ENCODE measurements at regions not wholly inside any gene's neighbourhood (a gene's known extent, or its start where the extent isn't known, plus 50 kb on each side); places are given as distances from the start of the nearest gene placed in this dataset.

DNA sequence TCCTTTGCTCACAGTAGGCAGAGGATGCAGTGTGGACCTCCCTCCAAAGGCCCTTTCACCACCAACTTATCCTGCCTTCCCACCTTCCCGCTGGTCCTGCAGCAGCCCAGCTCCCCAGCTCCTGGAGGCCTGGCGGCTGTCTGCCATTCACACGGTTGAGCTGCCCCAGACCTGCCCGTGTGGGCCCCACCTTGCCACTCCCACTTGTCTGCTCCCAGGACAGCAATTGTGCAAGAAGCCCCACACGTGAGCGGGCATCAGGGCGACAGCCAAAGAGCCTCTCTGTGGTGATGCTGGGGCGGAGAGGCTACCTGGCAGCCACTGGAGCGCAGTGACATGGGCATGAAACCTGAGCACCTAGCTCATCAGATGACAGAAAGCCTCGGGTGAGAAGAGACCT lies 248.6 kb upstream of the MAF start:
- peaks cover 37% of the 10 kb centered on the region for H3K4me1 Mint-ChIP-seq (ENCODE audit: low read depth)
- no peak for DNase-seq (ENCODE audit: low spot score)
- H3K36me3 Mint-ChIP-seq (ENCODE audit: low read depth) = peaks cover 2% of the 10 kb centered on the region
- no peak overlapping the region for H3K4me3 Mint-ChIP-seq
- intact Hi-C loops (cut with micrococcal nuclease) = no loop called here
- peaks cover 2% of the 10 kb centered on the region for H3K27me3 Mint-ChIP-seq (ENCODE audit: insufficient read depth)
- peaks cover 19% of the 10 kb centered on the region for H3K9me3 Mint-ChIP-seq
- no peak overlapping the region for H3K27ac Mint-ChIP-seq

DNA sequence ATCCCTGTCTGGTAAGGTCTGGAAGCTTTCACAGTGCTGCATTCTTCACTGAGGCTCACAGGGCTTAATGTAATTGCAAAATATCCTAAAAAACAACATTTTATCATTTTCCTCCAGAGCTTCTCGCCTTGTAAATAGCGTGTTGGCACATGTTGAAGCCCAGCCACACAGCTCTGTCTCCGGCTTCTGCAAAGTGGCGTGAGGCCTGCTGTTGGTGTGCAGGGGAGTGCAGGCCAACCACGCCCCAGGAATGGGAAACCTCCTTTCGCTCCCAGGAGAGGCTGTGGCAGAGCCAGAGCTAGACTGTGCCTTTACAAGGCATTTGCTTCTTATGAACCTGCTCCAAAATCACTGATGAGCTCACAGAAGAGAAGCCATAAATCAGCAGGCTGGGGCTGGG lies 248.2 kb upstream of the MAF start:
- peaks cover 2% of the 10 kb centered on the region for H3K27me3 Mint-ChIP-seq (ENCODE audit: insufficient read depth)
- H3K27ac Mint-ChIP-seq = no peak overlapping the region
- no peaks in the 10 kb centered on the region for H3K36me3 Mint-ChIP-seq (ENCODE audit: low read depth)
- H3K9me3 Mint-ChIP-seq = peaks cover 15% of the 10 kb centered on the region
- DNase-seq (ENCODE audit: low spot score) = no peak
- intact Hi-C loops (cut with micrococcal nuclease) = no loop called here
- H3K4me1 Mint-ChIP-seq (ENCODE audit: low read depth) = peaks cover 41% of the 10 kb centered on the region
- no peak overlapping the region for H3K4me3 Mint-ChIP-seq

DNA sequence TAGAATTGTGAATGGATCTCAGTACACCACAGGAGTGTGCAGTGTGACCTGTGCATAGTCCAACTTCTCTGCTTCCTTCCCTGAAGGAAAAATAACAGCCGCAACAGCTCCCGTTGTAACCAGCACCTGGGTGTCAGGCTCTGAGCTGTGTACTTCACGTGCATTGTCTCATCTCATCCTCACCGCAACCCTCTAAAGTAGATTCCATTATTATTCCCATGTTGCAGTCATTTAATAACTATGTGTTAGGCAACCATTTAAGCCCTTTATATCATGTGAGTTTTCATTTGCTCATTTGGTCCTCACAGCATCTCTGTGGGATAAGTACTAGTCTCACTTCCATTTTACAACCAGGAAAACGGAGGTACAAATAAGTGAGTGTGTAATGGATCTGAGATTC lies 247.0 kb upstream of the MAF start:
- Mint-ChIP-seq H3K4me3 (no peak overlapping the region), H3K4me1 (ENCODE audit: low read depth) (peaks cover 53% of the 10 kb centered on the region), H3K27ac (no peak overlapping the region), H3K36me3 (ENCODE audit: low read depth) (no peaks in the 10 kb centered on the region), H3K9me3 (peaks cover 6% of the 10 kb centered on the region), H3K27me3 (ENCODE audit: insufficient read depth) (peaks cover 2% of the 10 kb centered on the region)
- intact Hi-C loops (cut with micrococcal nuclease) = no loop called here
- no peak for DNase-seq (ENCODE audit: low spot score)

DNA sequence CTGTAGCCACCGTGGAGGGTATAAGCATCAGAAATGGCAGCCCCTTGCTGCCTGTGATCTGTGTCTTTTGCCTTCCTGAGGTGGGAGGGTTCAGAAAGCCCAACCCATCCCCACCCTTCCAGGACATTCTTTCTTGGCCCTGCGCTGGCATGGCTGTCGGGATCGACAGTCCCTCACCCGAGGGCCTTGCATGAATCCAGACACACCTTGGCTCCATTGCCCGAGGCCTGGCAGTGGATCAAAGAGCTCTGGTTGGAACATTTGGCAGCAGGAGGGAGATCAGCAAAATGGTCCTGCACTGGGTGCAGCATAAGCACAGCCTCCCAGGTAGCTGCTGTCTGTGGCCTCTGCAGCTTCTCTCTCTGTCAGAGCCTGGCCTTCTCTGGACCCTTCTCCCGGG lies 246.6 kb upstream of the MAF start:
- Mint-ChIP-seq H3K9me3 (peaks cover 9% of the 10 kb centered on the region), H3K36me3 (ENCODE audit: low read depth) (peaks cover 1% of the 10 kb centered on the region), H3K4me1 (ENCODE audit: low read depth) (peaks cover 54% of the 10 kb centered on the region), H3K4me3 (no peak overlapping the region), H3K27ac (no peak overlapping the region), H3K27me3 (ENCODE audit: insufficient read depth) (peaks cover 2% of the 10 kb centered on the region)
- intact Hi-C loops (cut with micrococcal nuclease) = no loop called here
- DNase-seq (ENCODE audit: low spot score) = no peak

DNA sequence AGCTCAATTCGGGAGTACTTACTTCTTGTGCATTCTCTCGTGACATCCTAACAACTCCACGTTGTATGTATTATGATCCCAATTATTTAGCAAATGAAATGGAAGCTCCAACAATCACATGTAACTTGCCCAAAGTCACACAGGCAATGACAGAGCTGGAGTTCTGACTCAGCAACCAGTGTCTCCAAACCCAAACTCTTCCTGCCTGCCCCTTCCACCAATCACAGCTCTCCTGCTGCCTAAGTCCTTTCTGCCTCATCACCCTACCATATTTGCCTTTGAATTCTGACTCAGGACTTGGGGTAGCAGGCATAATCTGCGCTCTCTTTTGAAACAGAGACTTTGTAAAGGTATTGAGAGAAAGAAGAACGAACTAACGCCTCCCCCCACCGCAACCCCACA lies 245.2 kb upstream of the MAF start:
- H3K4me1 Mint-ChIP-seq (ENCODE audit: low read depth) = peaks cover 50% of the 10 kb centered on the region
- intact Hi-C loops (cut with micrococcal nuclease) = no loop called here
- H3K36me3 Mint-ChIP-seq (ENCODE audit: low read depth) = peaks cover 3% of the 10 kb centered on the region
- no peak for DNase-seq (ENCODE audit: low spot score)
- H3K9me3 Mint-ChIP-seq = peaks cover 12% of the 10 kb centered on the region
- no peaks in the 10 kb centered on the region for H3K27me3 Mint-ChIP-seq (ENCODE audit: insufficient read depth)
- H3K27ac Mint-ChIP-seq = peak overlapping the region; percentile 27
- H3K4me3 Mint-ChIP-seq = no peak overlapping the region

DNA sequence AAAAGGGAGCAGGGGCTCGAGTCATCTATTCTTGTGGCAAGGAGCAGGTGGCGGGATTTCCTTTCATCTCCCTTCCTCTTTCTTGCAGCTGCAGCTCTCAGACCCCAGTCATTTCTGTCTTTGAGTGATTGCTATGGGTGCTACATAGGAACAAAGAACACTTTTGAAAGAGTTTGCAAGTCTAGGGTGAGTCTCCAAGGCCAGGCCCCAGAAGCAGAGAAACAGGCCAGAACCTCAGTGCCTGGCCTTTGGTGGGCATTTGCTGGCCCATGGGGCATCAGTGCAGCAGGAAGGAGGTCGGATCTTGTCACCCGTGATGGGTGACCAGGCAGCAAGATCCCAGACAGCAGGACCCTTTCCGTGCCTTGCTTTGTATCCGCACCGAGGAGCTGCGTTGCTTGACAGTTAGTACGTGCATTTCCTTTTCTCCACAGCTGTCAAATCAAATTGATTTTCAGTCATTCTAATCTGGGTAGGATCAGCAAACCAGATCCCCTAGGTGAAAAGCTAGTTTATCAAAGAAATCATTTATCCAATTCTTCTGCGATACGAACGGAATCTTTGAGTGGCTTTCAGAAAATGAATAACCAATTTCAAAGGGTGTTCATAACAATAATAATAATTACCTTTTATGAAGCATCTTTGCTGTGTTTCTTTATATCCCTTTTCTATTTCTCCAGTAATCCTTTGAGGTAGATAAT lies 244.6 kb upstream of the MAF start:
- intact Hi-C loops (cut with micrococcal nuclease) = no loop called here
- Mint-ChIP-seq H3K27me3 (ENCODE audit: insufficient read depth) (no peaks in the 10 kb centered on the region), H3K27ac (peak overlapping the region; percentile 81), H3K36me3 (ENCODE audit: low read depth) (peaks cover 3% of the 10 kb centered on the region), H3K4me1 (ENCODE audit: low read depth) (peaks cover 50% of the 10 kb centered on the region), H3K9me3 (peaks cover 12% of the 10 kb centered on the region), H3K4me3 (peak overlapping the region; percentile 68)
- DNase-seq (ENCODE audit: low spot score) = no peak

DNA sequence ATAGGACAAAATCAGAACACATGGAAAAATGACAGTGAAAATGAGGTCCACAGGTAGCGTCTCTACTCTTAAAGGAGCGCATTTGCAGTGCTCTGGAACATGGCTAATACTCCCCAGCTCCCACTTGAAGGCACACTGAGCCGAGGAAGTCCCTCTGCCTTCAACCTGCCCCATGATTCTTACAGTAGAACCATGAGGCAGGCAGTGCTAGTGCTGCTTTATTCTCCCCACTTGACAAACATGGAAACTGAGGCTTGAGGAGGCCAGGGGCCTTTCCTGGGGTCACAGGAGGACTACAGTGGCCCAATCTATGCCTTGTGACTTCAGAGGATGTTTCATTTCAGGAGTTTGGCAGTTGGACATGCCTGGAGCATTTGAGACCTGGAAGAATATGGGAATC lies 244.1 kb upstream of the MAF start:
- H3K36me3 Mint-ChIP-seq (ENCODE audit: low read depth) = peaks cover 3% of the 10 kb centered on the region
- H3K4me3 Mint-ChIP-seq = no peak overlapping the region
- H3K9me3 Mint-ChIP-seq = peaks cover 12% of the 10 kb centered on the region
- peaks cover 48% of the 10 kb centered on the region for H3K4me1 Mint-ChIP-seq (ENCODE audit: low read depth)
- intact Hi-C loops (cut with micrococcal nuclease) = loop anchor here (5.0 kb wide), 3 partner anchors 353 to 1067 kb away; partner anchors contain the start of gene CDYL2
- no peak for DNase-seq (ENCODE audit: low spot score)
- H3K27me3 Mint-ChIP-seq (ENCODE audit: insufficient read depth) = no peaks in the 10 kb centered on the region
- no peak overlapping the region for H3K27ac Mint-ChIP-seq

DNA sequence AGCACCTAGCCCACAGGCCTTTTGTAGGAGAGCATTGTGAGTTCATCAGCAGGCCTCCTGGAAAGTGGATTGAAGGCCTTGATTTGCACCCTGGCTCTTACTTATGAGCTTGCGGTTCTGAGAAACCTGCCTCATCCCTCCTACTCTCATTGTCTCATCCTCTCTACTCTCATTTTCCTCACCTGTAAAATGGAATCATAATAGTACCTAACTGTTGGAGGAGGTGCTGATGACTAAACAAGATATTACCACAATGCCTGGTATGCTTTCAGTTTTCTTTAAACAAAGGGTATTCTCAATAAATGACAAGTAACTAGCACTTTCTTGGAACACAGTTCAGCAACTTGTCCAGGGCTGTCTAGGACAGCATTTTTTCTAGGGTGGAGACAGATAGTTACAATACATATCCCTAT lies 243.1 kb upstream of the MAF start:
- Mint-ChIP-seq H3K4me1 (ENCODE audit: low read depth) (peaks cover 42% of the 10 kb centered on the region), H3K4me3 (peak overlapping the region; percentile 45), H3K27ac (peak overlapping the region; percentile 70), H3K27me3 (ENCODE audit: insufficient read depth) (no peaks in the 10 kb centered on the region), H3K36me3 (ENCODE audit: low read depth) (peaks cover 3% of the 10 kb centered on the region), H3K9me3 (peaks cover 12% of the 10 kb centered on the region)
- DNase-seq (ENCODE audit: low spot score) = no peak
- intact Hi-C loops (cut with micrococcal nuclease) = loop anchor here (1.0 to 5.0 kb wide), 11 partner anchors 73 to 1101 kb away; partner anchors contain the start of gene CDYL2

DNA sequence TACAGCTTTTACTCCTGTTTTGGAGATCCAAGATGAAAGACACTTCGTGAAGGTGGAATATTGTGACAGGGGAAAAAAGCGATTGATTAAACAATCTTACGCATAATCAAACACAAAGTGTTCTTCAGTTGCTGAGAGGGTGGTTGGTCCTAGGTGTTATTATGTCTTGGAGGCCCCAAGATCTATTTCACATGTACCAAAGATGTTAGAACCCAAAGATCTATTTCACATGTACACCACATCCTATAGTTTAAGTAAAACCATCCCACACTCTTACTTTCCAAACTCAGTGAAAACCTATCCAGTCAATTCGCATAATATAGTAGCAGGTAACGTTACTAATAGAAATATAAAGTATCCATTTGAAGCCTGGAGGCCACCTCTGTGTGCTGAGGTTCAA lies 242.6 kb upstream of the MAF start:
- peak overlapping the region; percentile 1 for H3K27ac Mint-ChIP-seq
- intact Hi-C loops (cut with micrococcal nuclease) = loop anchor here (1.0 to 5.0 kb wide), 11 partner anchors 73 to 1101 kb away; partner anchors contain the start of gene CDYL2
- H3K36me3 Mint-ChIP-seq (ENCODE audit: low read depth) = peaks cover 3% of the 10 kb centered on the region
- H3K4me1 Mint-ChIP-seq (ENCODE audit: low read depth) = peaks cover 42% of the 10 kb centered on the region
- no peak overlapping the region for H3K4me3 Mint-ChIP-seq
- no peaks in the 10 kb centered on the region for H3K27me3 Mint-ChIP-seq (ENCODE audit: insufficient read depth)
- H3K9me3 Mint-ChIP-seq = peaks cover 12% of the 10 kb centered on the region
- no peak for DNase-seq (ENCODE audit: low spot score)

DNA sequence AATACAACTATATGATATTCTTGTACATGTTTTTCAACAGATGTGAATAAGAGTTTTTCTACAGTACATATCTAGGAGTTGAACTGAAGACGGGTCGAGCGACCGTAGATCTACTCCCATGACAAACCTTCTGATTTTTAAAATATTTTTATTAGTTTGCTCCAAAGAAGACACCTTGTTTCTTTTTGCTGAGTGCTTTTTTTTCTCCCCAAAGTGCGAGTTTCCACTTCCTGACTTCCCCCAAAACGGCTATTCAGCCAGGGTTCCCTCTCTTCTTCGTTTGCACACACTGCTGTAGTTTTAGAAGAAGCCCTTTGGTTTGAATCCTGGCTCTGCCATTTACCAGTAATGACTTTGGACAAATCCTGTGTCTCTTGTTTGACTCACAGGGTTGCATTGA lies 241.7 kb upstream of the MAF start:
- Mint-ChIP-seq H3K4me3 (no peak overlapping the region), H3K4me1 (ENCODE audit: low read depth) (peaks cover 38% of the 10 kb centered on the region), H3K36me3 (ENCODE audit: low read depth) (peaks cover 3% of the 10 kb centered on the region), H3K9me3 (peaks cover 12% of the 10 kb centered on the region), H3K27me3 (ENCODE audit: insufficient read depth) (no peaks in the 10 kb centered on the region), H3K27ac (no peak overlapping the region)
- no peak for DNase-seq (ENCODE audit: low spot score)
- intact Hi-C loops (cut with micrococcal nuclease) = loop anchor here (2.0 to 5.0 kb wide), 4 partner anchors 185 to 1065 kb away; partner anchors contain the start of gene CDYL2

DNA sequence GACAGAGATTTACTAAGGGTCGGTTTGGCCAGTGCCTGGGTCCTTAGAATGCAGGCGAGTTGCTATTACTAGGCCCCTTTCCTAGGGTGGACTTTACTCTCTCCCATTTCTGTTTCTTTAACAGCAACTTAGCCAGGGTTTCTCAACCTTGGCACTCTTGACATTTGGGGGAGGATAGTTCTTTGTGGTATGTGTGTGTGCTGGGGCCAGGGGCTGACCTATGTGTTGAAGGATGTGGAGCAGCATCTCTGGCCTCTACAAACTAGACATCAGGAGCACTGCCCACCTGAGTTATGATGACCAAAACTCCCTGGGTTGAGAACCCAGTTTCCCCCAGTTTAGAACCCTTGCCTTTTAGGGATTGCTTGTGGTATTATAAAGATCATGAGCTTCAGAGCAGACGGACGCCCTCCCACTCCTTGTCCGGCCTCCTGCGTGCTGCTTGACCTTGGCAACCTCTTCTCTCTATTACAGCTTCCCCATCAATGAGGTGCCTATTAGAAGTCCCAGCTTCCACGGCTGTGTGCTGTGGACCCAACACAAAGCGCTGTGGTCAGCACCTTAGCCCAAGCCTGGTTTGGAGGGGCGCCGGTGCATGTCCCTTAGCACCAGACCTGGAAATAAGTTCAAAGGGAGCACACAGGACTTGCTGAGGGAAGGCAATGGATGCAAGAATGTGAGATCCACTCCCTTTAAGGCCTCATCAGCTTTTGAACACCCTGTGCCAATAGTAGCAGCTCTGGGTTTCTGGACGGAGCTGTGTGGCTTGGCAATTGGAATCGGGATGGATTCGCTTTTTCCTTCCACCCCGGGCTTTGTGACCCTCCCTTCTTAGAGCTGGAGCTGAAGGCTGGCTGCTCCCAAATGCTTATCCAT lies 239.2 kb upstream of the MAF start:
- H3K27ac Mint-ChIP-seq = no peak overlapping the region
- H3K4me1 Mint-ChIP-seq (ENCODE audit: low read depth) = peaks cover 23% of the 10 kb centered on the region
- no peaks in the 10 kb centered on the region for H3K27me3 Mint-ChIP-seq (ENCODE audit: insufficient read depth)
- no peak for DNase-seq (ENCODE audit: low spot score)
- H3K36me3 Mint-ChIP-seq (ENCODE audit: low read depth) = peaks cover 3% of the 10 kb centered on the region
- intact Hi-C loops (cut with micrococcal nuclease) = loop anchor here (5.0 kb wide), 3 partner anchors 358 to 1062 kb away; partner anchors contain the start of gene CDYL2
- peaks cover 12% of the 10 kb centered on the region for H3K9me3 Mint-ChIP-seq
- no peak overlapping the region for H3K4me3 Mint-ChIP-seq

DNA sequence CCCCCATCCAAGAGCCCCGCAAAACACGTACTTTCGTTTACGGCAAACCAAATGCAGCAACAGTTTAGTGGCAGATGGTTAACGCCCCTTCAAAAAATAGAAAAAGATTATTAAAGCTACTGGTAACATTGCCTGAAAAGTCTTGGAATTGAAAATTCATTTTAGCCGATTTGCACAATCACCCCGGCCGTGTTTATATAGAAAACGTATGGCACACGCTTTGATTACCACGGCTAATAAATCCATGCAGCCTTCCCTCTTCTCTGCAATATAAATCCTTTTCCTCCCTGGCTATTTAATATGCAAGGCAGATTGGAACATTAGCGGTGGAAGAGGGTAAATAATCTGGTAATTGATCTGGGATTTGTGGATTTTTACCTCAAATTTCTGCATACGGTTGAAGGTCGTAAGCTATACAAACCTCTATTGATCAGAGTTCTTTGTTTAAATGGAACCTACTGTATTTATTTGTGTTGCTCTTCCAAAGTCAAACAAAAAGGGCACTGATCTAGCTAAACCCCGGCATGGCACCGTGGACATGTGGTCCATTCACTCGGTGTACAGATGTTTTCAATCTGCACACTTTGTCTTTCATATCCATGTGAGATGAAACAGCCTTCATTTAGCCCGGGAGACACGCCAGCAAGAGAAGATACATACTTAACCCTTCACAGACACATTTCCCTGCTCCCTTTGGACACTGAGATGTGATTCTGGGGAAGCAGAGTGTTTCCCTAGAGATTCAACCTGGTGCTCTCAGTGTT lies 238.1 kb upstream of the MAF start:
- intact Hi-C loops (cut with micrococcal nuclease) = no loop called here
- H3K9me3 Mint-ChIP-seq = peaks cover 12% of the 10 kb centered on the region
- H3K27ac Mint-ChIP-seq = no peak overlapping the region
- peaks cover 14% of the 10 kb centered on the region for H3K4me1 Mint-ChIP-seq (ENCODE audit: low read depth)
- no peak for DNase-seq (ENCODE audit: low spot score)
- peaks cover 3% of the 10 kb centered on the region for H3K36me3 Mint-ChIP-seq (ENCODE audit: low read depth)
- H3K4me3 Mint-ChIP-seq = no peak overlapping the region
- H3K27me3 Mint-ChIP-seq (ENCODE audit: insufficient read depth) = no peaks in the 10 kb centered on the region
